SK-N-MC (cell line): ENCODE measurements at regions not wholly inside any gene's neighbourhood (a gene's known extent, or its start where the extent isn't known, plus 50 kb on each side); places are given as distances from the start of the nearest gene placed in this dataset.

Source experiments
- EZH2 ChIP-seq: fragments of 200-600 bp; sonication (generic); IDR thresholded peaks from one replicate; pipeline ENCODE4 v1.6.1; 2017; ENCODE audit warnings: antibody characterized with exemption
- FOXP2 ChIP-seq: optimal IDR thresholded peaks from 2 replicates; pipeline ENCODE3; 2011; ENCODE audit warnings: mild to moderate bottlenecking, moderate library complexity; ENCODE audit not compliant: insufficient read depth; ENCODE audit errors: extremely low read length, control extremely low read depth
- POLR2AphosphoS5 ChIP-seq: IDR thresholded peaks from 2 replicates; pipeline ENCODE4 v1.6.1; 2012; ENCODE audit warnings: mild to moderate bottlenecking, low read depth, low read length, borderline replicate concordance

DNA sequence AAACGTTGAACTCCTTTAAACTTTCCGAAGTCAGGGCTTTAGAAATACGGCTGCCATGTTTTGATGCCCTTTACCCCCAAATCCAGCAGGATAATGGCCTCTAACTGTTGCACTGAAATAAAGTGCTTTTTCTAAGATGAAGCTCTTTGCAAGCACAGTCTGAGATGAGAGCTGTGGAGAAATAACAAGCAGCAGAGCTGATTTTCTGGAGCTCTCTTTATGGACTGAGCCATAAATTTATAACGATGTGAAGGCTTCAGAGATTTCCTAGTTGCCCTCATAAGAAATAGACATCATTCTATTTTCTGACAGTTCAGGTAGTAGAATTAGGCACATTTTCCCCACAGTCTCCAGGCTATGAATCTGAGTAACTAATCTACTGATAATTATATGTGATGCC, 567.3 kb downstream of the PDHA2 start:
- TF ChIP-seq EZH2 (no peak), POLR2AphosphoS5 (no peak), FOXP2 (no peak)
